ENCODE measurements at regions not wholly inside any gene's neighbourhood (a gene's known extent, or its start where the extent isn't known, plus 50 kb on each side); places are given as distances from the start of the nearest gene placed in this dataset.

DNA sequence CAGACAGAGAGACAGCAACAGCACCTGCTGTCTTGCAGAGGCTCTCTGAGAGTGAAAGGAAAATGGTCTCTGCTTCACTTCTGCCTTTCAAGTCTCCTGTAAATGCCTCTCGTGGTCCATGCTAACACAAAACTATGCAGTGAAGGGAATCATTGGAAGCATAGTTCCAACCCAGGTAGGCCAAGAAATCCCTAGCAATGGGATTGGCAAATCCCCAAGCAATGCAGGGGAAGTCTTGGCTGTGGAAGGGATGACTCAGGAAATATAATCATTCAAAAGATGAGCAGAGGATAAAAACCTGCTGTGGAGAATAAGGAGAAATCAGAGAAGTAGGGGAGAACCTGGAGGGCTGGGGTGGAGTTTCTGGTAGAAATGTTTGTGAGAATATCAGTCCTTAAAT lies 216.1 kb upstream of the ZBED5 start:
- TF ChIP-seq POLR2AphosphoS5 (IDR thresholded peaks at IDR 0.05) (no peak), POLR2A (IDR thresholded peaks at IDR 0.05) (no peak)
- TF ChIP-seq, protein P1, sequence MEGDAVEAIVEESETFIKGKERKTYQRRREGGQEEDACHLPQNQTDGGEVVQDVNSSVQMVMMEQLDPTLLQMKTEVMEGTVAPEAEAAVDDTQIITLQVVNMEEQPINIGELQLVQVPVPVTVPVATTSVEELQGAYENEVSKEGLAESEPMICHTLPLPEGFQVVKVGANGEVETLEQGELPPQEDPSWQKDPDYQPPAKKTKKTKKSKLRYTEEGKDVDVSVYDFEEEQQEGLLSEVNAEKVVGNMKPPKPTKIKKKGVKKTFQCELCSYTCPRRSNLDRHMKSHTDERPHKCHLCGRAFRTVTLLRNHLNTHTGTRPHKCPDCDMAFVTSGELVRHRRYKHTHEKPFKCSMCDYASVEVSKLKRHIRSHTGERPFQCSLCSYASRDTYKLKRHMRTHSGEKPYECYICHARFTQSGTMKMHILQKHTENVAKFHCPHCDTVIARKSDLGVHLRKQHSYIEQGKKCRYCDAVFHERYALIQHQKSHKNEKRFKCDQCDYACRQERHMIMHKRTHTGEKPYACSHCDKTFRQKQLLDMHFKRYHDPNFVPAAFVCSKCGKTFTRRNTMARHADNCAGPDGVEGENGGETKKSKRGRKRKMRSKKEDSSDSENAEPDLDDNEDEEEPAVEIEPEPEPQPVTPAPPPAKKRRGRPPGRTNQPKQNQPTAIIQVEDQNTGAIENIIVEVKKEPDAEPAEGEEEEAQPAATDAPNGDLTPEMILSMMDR (IDR thresholded peaks at IDR 0.05), result no peak
